ENCODE measurements at regions not wholly inside any gene's neighbourhood (a gene's known extent, or its start where the extent isn't known, plus 50 kb on each side); places are given as distances from the start of the nearest gene placed in this dataset.

- TF ChIP-seq GATA3 (IDR thresholded peaks at IDR 0.05; ENCODE audit: low read depth, low read length) (no peak), GATA2 (IDR thresholded peaks at IDR 0.05; ENCODE audit: low read depth, low read length) (no peak)
Measured at GRCh38 chr2:238548902-238549462, 122.3 kb downstream of the ASB1 start.

All from SH-SY5Y (cell line).